ENCODE measurements at regions not wholly inside any gene's neighbourhood (a gene's known extent, or its start where the extent isn't known, plus 50 kb on each side); places are given as distances from the start of the nearest gene placed in this dataset.

DNA sequence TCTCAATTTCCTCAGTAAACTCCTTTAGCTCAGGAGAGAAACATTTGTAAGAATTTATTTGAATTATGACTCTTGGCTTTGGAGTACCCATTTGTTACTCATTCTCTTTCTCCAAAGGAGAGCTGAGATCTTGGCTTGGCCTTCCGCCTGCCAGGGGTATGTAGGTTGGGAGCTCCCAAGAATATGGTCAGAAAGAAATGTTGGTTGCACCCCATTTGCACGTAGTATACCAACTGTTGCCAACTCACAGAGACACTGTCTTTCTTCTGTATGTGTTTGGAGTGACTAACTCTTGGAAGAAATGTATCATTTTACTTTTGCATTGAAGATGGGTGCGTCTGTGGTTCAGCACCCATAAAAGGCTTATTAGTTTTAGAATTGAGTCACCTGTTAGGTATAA, 708.5 kb upstream of the SORCS1 start:
- H3K4me3 ChIP-seq (ENCODE audit: control insufficient read depth, low read depth, low read length), result no peak overlapping the region
- DNase-seq (ENCODE audit: low read depth), result no peak
- TF ChIP-seq, protein P1, sequence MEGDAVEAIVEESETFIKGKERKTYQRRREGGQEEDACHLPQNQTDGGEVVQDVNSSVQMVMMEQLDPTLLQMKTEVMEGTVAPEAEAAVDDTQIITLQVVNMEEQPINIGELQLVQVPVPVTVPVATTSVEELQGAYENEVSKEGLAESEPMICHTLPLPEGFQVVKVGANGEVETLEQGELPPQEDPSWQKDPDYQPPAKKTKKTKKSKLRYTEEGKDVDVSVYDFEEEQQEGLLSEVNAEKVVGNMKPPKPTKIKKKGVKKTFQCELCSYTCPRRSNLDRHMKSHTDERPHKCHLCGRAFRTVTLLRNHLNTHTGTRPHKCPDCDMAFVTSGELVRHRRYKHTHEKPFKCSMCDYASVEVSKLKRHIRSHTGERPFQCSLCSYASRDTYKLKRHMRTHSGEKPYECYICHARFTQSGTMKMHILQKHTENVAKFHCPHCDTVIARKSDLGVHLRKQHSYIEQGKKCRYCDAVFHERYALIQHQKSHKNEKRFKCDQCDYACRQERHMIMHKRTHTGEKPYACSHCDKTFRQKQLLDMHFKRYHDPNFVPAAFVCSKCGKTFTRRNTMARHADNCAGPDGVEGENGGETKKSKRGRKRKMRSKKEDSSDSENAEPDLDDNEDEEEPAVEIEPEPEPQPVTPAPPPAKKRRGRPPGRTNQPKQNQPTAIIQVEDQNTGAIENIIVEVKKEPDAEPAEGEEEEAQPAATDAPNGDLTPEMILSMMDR (conservative IDR thresholded peaks at IDR 0.05; ENCODE audit: control insufficient read depth, insufficient read depth, low read depth, low read length), result no peak

DNA sequence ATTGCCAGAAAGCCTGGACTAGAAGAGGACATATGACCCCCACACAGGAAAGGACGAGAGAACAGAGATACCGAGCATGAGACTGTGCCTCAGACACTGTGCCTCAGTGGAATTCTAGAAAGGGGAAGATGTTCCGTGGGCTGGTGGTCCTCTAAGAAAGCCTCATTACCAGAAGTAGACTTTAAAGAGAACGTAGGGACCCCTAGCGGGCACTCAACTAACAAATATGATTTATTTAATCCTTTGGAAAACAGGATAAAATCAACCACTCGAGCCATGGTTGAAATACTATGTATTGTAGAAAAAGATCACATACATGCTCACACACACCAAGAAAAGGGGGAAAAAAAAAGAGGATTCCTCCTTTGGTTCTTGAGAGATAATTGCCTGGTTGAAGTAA, 701.2 kb upstream of the SORCS1 start:
- H3K4me3 ChIP-seq (ENCODE audit: control insufficient read depth, low read depth, low read length), result no peak overlapping the region
- TF ChIP-seq, protein P1 (conservative IDR thresholded peaks at IDR 0.05; ENCODE audit: control insufficient read depth, insufficient read depth, low read depth, low read length), result no peak
- no peak for DNase-seq (ENCODE audit: low read depth)

DNA sequence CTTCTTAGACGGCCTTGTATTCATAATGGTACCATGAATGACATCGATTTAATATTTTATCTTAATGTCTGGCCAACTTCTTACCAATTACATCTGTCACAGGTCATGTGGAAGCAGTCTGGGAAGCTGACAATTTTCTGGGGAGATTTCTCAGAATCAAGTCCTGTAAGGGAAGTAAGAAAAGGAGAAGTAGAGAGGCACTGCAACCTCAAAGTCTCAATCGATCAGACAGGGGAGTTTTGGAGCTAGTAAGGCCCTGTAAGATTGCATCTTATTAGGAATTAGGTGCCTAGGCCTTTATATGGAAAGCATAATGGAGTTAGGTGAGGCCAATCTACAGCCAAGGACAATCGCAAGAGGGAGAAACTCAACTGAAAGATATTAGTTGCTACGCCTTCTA, 694.6 kb upstream of the SORCS1 start:
- TF ChIP-seq, protein P1 (conservative IDR thresholded peaks at IDR 0.05; ENCODE audit: control insufficient read depth, insufficient read depth, low read depth, low read length), result no peak
- no peak overlapping the region for H3K4me3 ChIP-seq (ENCODE audit: control insufficient read depth, low read depth, low read length)
- no peak for DNase-seq (ENCODE audit: low read depth)

DNA sequence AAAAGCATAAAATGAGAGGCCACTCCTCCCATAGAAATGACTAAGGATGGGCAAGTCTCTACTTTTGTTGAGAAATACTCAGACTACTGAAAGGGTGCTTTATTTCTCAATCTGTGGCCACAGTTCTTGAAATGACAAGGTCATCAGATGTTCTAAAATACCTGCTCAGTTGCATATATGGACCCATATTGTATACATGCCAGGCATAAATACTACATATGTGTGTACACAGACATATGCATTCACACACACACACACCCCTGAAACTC, 691.5 kb upstream of the SORCS1 start:
- H3K4me3 ChIP-seq (ENCODE audit: control insufficient read depth, low read depth, low read length), result no peak overlapping the region
- TF ChIP-seq, protein P1 (conservative IDR thresholded peaks at IDR 0.05; ENCODE audit: control insufficient read depth, insufficient read depth, low read depth, low read length), result no peak
- no peak for DNase-seq (ENCODE audit: low read depth)

GRCh38 chr10:107855301-107856046, 691.0 kb upstream of the SORCS1 start:
- H3K4me3 ChIP-seq (ENCODE audit: control insufficient read depth, low read depth, low read length), result no peak overlapping the region
- TF ChIP-seq, protein P1 (conservative IDR thresholded peaks at IDR 0.05; ENCODE audit: control insufficient read depth, insufficient read depth, low read depth, low read length), result no peak
- no peak for DNase-seq (ENCODE audit: low read depth)

DNA sequence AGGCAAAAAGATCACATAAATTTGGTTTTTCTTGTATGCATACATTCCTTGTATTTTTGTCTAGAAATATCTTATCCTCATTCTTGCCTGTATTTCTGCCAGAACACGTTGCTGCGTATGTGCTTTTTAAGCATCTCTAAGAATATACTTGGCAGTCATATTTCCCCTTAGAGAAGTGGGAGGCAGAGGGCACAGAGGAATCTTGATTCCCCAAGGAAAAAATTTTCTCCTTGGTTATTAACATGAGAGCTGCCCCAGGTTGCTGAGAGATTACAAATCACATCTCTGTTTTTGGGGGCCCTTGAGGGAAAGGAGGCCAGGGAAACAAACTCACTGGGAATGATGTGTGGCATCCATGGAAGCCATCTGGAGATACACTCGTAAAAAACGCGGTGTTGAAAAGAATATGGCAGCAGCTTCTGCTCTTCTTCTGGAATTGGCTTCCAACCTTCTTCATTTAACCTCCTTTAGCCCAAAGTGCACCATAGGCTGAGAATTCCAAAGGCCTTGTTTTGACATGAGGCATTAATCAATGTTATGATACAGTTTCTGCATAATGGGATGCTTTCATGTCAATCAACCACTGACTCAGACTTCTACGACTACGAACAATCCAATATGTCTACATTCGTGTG, 684.3 kb upstream of the SORCS1 start:
- no peak overlapping the region for H3K4me3 ChIP-seq (ENCODE audit: control insufficient read depth, low read depth, low read length)
- DNase-seq (ENCODE audit: low read depth), result no peak

More for the DNA sequence above, 684.3 kb upstream of the SORCS1 start:
- TF ChIP-seq, protein P1 (conservative IDR thresholded peaks at IDR 0.05; ENCODE audit: control insufficient read depth, insufficient read depth, low read depth, low read length), result no peak

Measured in fibroblast of mammary gland (primary cell).